ENCODE measurements at regions not wholly inside any gene's neighbourhood (a gene's known extent, or its start where the extent isn't known, plus 50 kb on each side); places are given as distances from the start of the nearest gene placed in this dataset.

- DNase-seq (ENCODE audit: low read depth, low spot score) = no peak
- no peak overlapping the region for H3K4me3 ChIP-seq (ENCODE audit: low read depth, low read length)
- POLR2A ChIA-PET = no interaction called here
- CTCF ChIA-PET = interaction anchor here (0.9 to 1.2 kb wide), 2 partner anchors 12 to 66 kb away, joined by 3 read pairs; no protein-coding TSS in a partner anchor
- TF ChIP-seq CTCF (IDR thresholded peaks at IDR 0.05; ENCODE audit: insufficient read depth, low read length, missing control alignments) = no peak
These were observed 270.6 kb upstream of the SLC7A11 start for GRCh38 chr4:138512756-138513155.

- CTCF ChIA-PET = interaction anchor here (1.0 to 2.4 kb wide), 2 partner anchors 12 to 361 kb away, joined by 3 to 13 read pairs; no protein-coding TSS in a partner anchor
- POLR2A ChIA-PET = no interaction called here
- H3K4me3 ChIP-seq (ENCODE audit: low read depth, low read length) = no peak overlapping the region
- peak; percentile 16 for DNase-seq (ENCODE audit: low read depth, low spot score)
- no peak for TF ChIP-seq CTCF (IDR thresholded peaks at IDR 0.05; ENCODE audit: insufficient read depth, low read length, missing control alignments)
These were observed 267.9 kb upstream of the SLC7A11 start for GRCh38 chr4:138510053-138510452.

- DNase-seq (ENCODE audit: low read depth, low spot score) = no peak
- ChIA-PET POLR2A (no interaction called here), CTCF (interaction anchor here (2.4 kb wide), 1 partner anchor 13 kb away, joined by 13 read pairs; no protein-coding TSS in a partner anchor)
- no peak overlapping the region for H3K4me3 ChIP-seq (ENCODE audit: low read depth, low read length)
- TF ChIP-seq CTCF (IDR thresholded peaks at IDR 0.05; ENCODE audit: insufficient read depth, low read length, missing control alignments) = no peak
These were observed 267.2 kb upstream of the SLC7A11 start for GRCh38 chr4:138509346-138509745.

- CTCF ChIA-PET = no interaction called here
- POLR2A ChIA-PET = interaction anchor here (0.7 kb wide), 1 partner anchor 265 kb away, joined by 3 read pairs; the partner anchor contains the start of gene SLC7A11
- peak; percentile 71 for DNase-seq (ENCODE audit: low read depth, low spot score)
- TF ChIP-seq CTCF (IDR thresholded peaks at IDR 0.05; ENCODE audit: insufficient read depth, low read length, missing control alignments) = no peak
- no peak overlapping the region for H3K4me3 ChIP-seq (ENCODE audit: low read depth, low read length)
These were observed 265.4 kb upstream of the SLC7A11 start for GRCh38 chr4:138507522-138507921.

- ChIA-PET CTCF (no interaction called here), POLR2A (no interaction called here)
- no peak for TF ChIP-seq CTCF (IDR thresholded peaks at IDR 0.05; ENCODE audit: insufficient read depth, low read length, missing control alignments)
- no peak overlapping the region for H3K4me3 ChIP-seq (ENCODE audit: low read depth, low read length)
- no peak for DNase-seq (ENCODE audit: low read depth, low spot score)
These were observed 259.5 kb upstream of the SLC7A11 start for GRCh38 chr4:138501614-138502013.

- no peak for DNase-seq (ENCODE audit: low read depth, low spot score)
- H3K4me3 ChIP-seq (ENCODE audit: low read depth, low read length) = no peak overlapping the region
- POLR2A ChIA-PET = no interaction called here
- CTCF ChIA-PET = no interaction called here
- no peak for TF ChIP-seq CTCF (IDR thresholded peaks at IDR 0.05; ENCODE audit: insufficient read depth, low read length, missing control alignments)
These were observed 258.7 kb upstream of the SLC7A11 start for GRCh38 chr4:138500869-138501268.

All from AG04449 (cell line).